GM03348 (cell line): ENCODE measurements at regions not wholly inside any gene's neighbourhood (a gene's known extent, or its start where the extent isn't known, plus 50 kb on each side); places are given as distances from the start of the nearest gene placed in this dataset.
"Not testable (repeated sequence)": the region's sequence is repeated elsewhere in the genome, so short reads cannot be mapped to it uniquely, and the experiment has no call there.

ENCODE experiments used
- DNase-seq: peaks from one replicate; pipeline ENCODE4 v3.0.0; 2012; ENCODE audit warnings: low spot score

GRCh38 chr4:181863856-181864255 lies 379.3 kb upstream of the TENM3 start:
- no peak for DNase-seq

GRCh38 chr4:181870326-181870725 lies 372.9 kb upstream of the TENM3 start:
- DNase-seq: no peak

- no peak for DNase-seq
Observed at GRCh38 chr4:181874602-181875001, 368.6 kb upstream of the TENM3 start.

- no peak for DNase-seq
Observed at GRCh38 chr4:181877329-181877848, 365.8 kb upstream of the TENM3 start.

- no peak for DNase-seq
Observed at GRCh38 chr4:181890031-181890430, 353.2 kb upstream of the TENM3 start.

- DNase-seq: no peak
Observed at GRCh38 chr4:181890911-181891310, 352.3 kb upstream of the TENM3 start.

GRCh38 chr4:181896614-181897013 lies 346.6 kb upstream of the TENM3 start:
- DNase-seq: peak; percentile 22

- peak; percentile 30 for DNase-seq
Observed at GRCh38 chr4:181897935-181898334, 345.3 kb upstream of the TENM3 start.

GRCh38 chr4:181902404-181902803 lies 340.8 kb upstream of the TENM3 start:
- not testable (repeated sequence) for DNase-seq

- no peak for DNase-seq
Observed at GRCh38 chr4:181905708-181906107, 337.5 kb upstream of the TENM3 start.

GRCh38 chr4:181908168-181908567 lies 335.0 kb upstream of the TENM3 start:
- DNase-seq: peak; percentile 21

- DNase-seq: peak; percentile 86
Observed at GRCh38 chr4:181909368-181909767, 333.8 kb upstream of the TENM3 start.

GRCh38 chr4:181911420-181911819 lies 331.8 kb upstream of the TENM3 start:
- peak; percentile 33 for DNase-seq

- no peak for DNase-seq
Observed at GRCh38 chr4:181933471-181933870, 309.7 kb upstream of the TENM3 start.

GRCh38 chr4:181938631-181939030 lies 304.6 kb upstream of the TENM3 start:
- no peak for DNase-seq

- no peak for DNase-seq
Observed at GRCh38 chr4:181939199-181939945, 303.8 kb upstream of the TENM3 start.

- DNase-seq: no peak
Observed at GRCh38 chr4:181944527-181944926, 298.7 kb upstream of the TENM3 start.

GRCh38 chr4:181946902-181947301 lies 296.3 kb upstream of the TENM3 start:
- DNase-seq: no peak

- no peak for DNase-seq
Observed at GRCh38 chr4:181948839-181949382, 294.3 kb upstream of the TENM3 start.

GRCh38 chr4:181949704-181950312 lies 293.4 kb upstream of the TENM3 start:
- DNase-seq: no peak

GRCh38 chr4:181950372-181951127 lies 292.7 kb upstream of the TENM3 start:
- DNase-seq: no peak

GRCh38 chr4:181951265-181951664 lies 291.9 kb upstream of the TENM3 start:
- no peak for DNase-seq

- peak; percentile 69 for DNase-seq
Observed at GRCh38 chr4:181952478-181952877, 290.7 kb upstream of the TENM3 start.
